AG20443 (cell line): ENCODE measurements at regions not wholly inside any gene's neighbourhood (a gene's known extent, or its start where the extent isn't known, plus 50 kb on each side); places are given as distances from the start of the nearest gene placed in this dataset.

Experiments used
- DNase-seq: peaks from one replicate; pipeline ENCODE4 v3.0.0; 2012; ENCODE audit warnings: low spot score, mixed read lengths

GRCh38 chr6:113142671-113143174, 714.4 kb upstream of the MARCKS start:
- DNase-seq, result no peak

GRCh38 chr6:113143206-113143605, 713.9 kb upstream of the MARCKS start:
- DNase-seq, result no peak

- no peak for DNase-seq
These were observed 713.0 kb upstream of the MARCKS start for GRCh38 chr6:113144117-113144516.

- DNase-seq, result no peak
These were observed 710.3 kb upstream of the MARCKS start for GRCh38 chr6:113146878-113147277.

GRCh38 chr6:113147544-113147943, 709.6 kb upstream of the MARCKS start:
- DNase-seq, result no peak

- no peak for DNase-seq
These were observed 708.6 kb upstream of the MARCKS start for GRCh38 chr6:113148566-113148965.

- no peak for DNase-seq
These were observed 707.6 kb upstream of the MARCKS start for GRCh38 chr6:113149511-113149910.

- DNase-seq, result no peak
These were observed 696.7 kb upstream of the MARCKS start for GRCh38 chr6:113160306-113161017.

- no peak for DNase-seq
These were observed 696.2 kb upstream of the MARCKS start for GRCh38 chr6:113161018-113161315.

- no peak for DNase-seq
These were observed 694.4 kb upstream of the MARCKS start for GRCh38 chr6:113162739-113163138.

GRCh38 chr6:113168057-113168456, 689.1 kb upstream of the MARCKS start:
- DNase-seq, result no peak

- no peak for DNase-seq
These were observed 687.7 kb upstream of the MARCKS start for GRCh38 chr6:113169484-113169883.

GRCh38 chr6:113170454-113170853, 686.7 kb upstream of the MARCKS start:
- DNase-seq, result no peak

- DNase-seq, result no peak
These were observed 685.3 kb upstream of the MARCKS start for GRCh38 chr6:113171882-113172281.

- no peak for DNase-seq
These were observed 684.6 kb upstream of the MARCKS start for GRCh38 chr6:113172531-113172966.

- DNase-seq, result no peak
These were observed 678.8 kb upstream of the MARCKS start for GRCh38 chr6:113178349-113178748.

- no peak for DNase-seq
These were observed 676.0 kb upstream of the MARCKS start for GRCh38 chr6:113181164-113181563.

- peak; percentile 47 for DNase-seq
These were observed 674.6 kb upstream of the MARCKS start for GRCh38 chr6:113182370-113183141.

- peak; percentile 76 for DNase-seq
These were observed 672.9 kb upstream of the MARCKS start for GRCh38 chr6:113184291-113184690.

GRCh38 chr6:113184736-113185135, 672.4 kb upstream of the MARCKS start:
- no peak for DNase-seq

- no peak for DNase-seq
These were observed 671.8 kb upstream of the MARCKS start for GRCh38 chr6:113185299-113185698.

GRCh38 chr6:113187661-113188060, 669.5 kb upstream of the MARCKS start:
- peak; percentile 25 for DNase-seq

GRCh38 chr6:113188962-113189361, 668.2 kb upstream of the MARCKS start:
- DNase-seq, result no peak

GRCh38 chr6:113190170-113190569, 667.0 kb upstream of the MARCKS start:
- no peak for DNase-seq
